GM23338 (cell line): ENCODE measurements at regions not wholly inside any gene's neighbourhood (a gene's known extent, or its start where the extent isn't known, plus 50 kb on each side); places are given as distances from the start of the nearest gene placed in this dataset.

Experiments
- ATAC-seq: fragments of 200-7000 bp; cut with Tn5 transposase; 3 replicates; pipeline ENCODE4 v1.9.1; 2020
- DNase-seq: peaks from one replicate; pipeline ENCODE4 v3.0.0-alpha.2; 2015; ENCODE audit warnings: low spot score
- H2AFZ ChIP-seq: fragments of 200-600 bp; sonication (generic); 2 replicates; pipeline ENCODE4 v1.8.0; 2016; ENCODE audit warnings: antibody characterized with exemption, mild to moderate bottlenecking, moderate library complexity
- H3F3A ChIP-seq: fragments of 200-600 bp; sonication (generic); replicated peaks from 2 replicates; pipeline ENCODE4 v1.8.0; 2017; ENCODE audit warnings: antibody characterized with exemption, mixed run types, low read depth
- H3K27ac ChIP-seq: fragments of 200-600 bp; sonication (generic); 2 replicates; pipeline ENCODE4 v1.6.1; 2016; ENCODE audit warnings: low read depth
- H3K27me3 ChIP-seq: fragments of 200-600 bp; sonication (generic); 2 replicates; pipeline ENCODE4 v1.8.0; 2016; ENCODE audit warnings: mild to moderate bottlenecking, mixed run types, moderate library complexity; ENCODE audit not compliant: insufficient read depth
- H3K36me3 ChIP-seq: fragments of 200-600 bp; sonication (generic); 2 replicates; pipeline ENCODE4 v1.8.0; 2016; ENCODE audit warnings: mild to moderate bottlenecking; ENCODE audit not compliant: insufficient read depth
- H3K4me1 ChIP-seq: fragments of 200-600 bp; sonication (generic); 2 replicates; pipeline ENCODE4 v1.8.0; 2016; ENCODE audit warnings: mild to moderate bottlenecking, moderate library complexity; ENCODE audit not compliant: insufficient read depth
- H3K4me2 ChIP-seq: fragments of 200-600 bp; sonication (generic); 2 replicates; pipeline ENCODE4 v1.7.1; 2017; ENCODE audit warnings: mixed run types
- H3K4me3 ChIP-seq: fragments of 200-600 bp; sonication (generic); 2 replicates; pipeline ENCODE4 v1.6.1; 2016; ENCODE audit warnings: mixed run types
- H3K79me2 ChIP-seq: fragments of 200-600 bp; sonication (generic); replicated peaks from 2 replicates; pipeline ENCODE4 v1.8.0; 2017; ENCODE audit warnings: mild to moderate bottlenecking; ENCODE audit not compliant: insufficient read depth
- H3K9me2 ChIP-seq: fragments of 200-600 bp; sonication (generic); 2 replicates; pipeline ENCODE4 v1.8.0; 2017; ENCODE audit not compliant: insufficient read depth
- H4K20me1 ChIP-seq: fragments of 200-600 bp; sonication (generic); replicated peaks from 2 replicates; pipeline ENCODE4 v1.8.0; 2017; ENCODE audit warnings: mild to moderate bottlenecking; ENCODE audit not compliant: insufficient read depth
- H3K27ac Mint-ChIP-seq: 2 replicates; pipeline ENCODE4 v1.8.0; 2020; ENCODE audit warnings: inconsistent platforms, mild to moderate bottlenecking, moderate library complexity, mixed read lengths
- H3K27me3 Mint-ChIP-seq: 3 replicates; pipeline ENCODE4 v1.8.0; 2022; ENCODE audit warnings: low read depth, mild to moderate bottlenecking, moderate library complexity, mixed read lengths, inconsistent platforms; ENCODE audit not compliant: insufficient read depth, poor library complexity
- H3K36me3 Mint-ChIP-seq: 3 replicates; pipeline ENCODE4 v1.8.0; 2021; ENCODE audit warnings: low read depth, mild to moderate bottlenecking, inconsistent platforms, moderate library complexity, mixed read lengths
- H3K4me1 Mint-ChIP-seq: 3 replicates; pipeline ENCODE4 v1.8.0; 2020; ENCODE audit warnings: mild to moderate bottlenecking, inconsistent platforms, mixed read lengths
- H3K4me3 Mint-ChIP-seq: 3 replicates; pipeline ENCODE4 v1.8.0; 2021; ENCODE audit warnings: moderate library complexity, mild to moderate bottlenecking, inconsistent platforms, mixed read lengths
- H3K9me3 Mint-ChIP-seq: 3 replicates; pipeline ENCODE4 v1.8.0; 2020; ENCODE audit warnings: moderate library complexity, mild to moderate bottlenecking, inconsistent platforms, mixed read lengths
- CREB1 ChIP-seq: fragments of 250-450 bp; sonication (Bioruptor Pico); IDR thresholded peaks from 2 replicates; pipeline ENCODE4 v1.5.0; 2020; ENCODE audit warnings: low read depth, mild to moderate bottlenecking, moderate library complexity
- CTCF ChIP-seq, 2 experiments: fragments of 200-600 bp in 1 of 2; sonication (generic) in 1 of 2; conservative IDR thresholded peaks; 2 replicates each; pipeline versions ENCODE4 v1.5.1 to v1.6.1; 2016 to 2017; ENCODE audit warnings: antibody characterized with exemption in 2 of 2, low read depth in 2 of 2, mild to moderate bottlenecking in 2 of 2, moderate library complexity in 1 of 2
- ETS1 ChIP-seq: IDR thresholded peaks from 2 replicates; pipeline ENCODE4 v1.6.1; 2016; ENCODE audit warnings: antibody characterized with exemption
- EZH2 ChIP-seq: fragments of 200-600 bp; sonication (generic); IDR thresholded peaks from one replicate; pipeline ENCODE4 v1.8.0; 2017; ENCODE audit warnings: antibody characterized with exemption, mild to moderate bottlenecking, low read depth; ENCODE audit not compliant: unreplicated experiment
- EZH2phosphoT487 ChIP-seq: fragments of 200-600 bp; sonication (generic); IDR thresholded peaks from one replicate; pipeline ENCODE4 v1.8.1; 2018; ENCODE audit warnings: antibody characterized with exemption; ENCODE audit not compliant: unreplicated experiment
- JUNB ChIP-seq: IDR thresholded peaks from one replicate; pipeline ENCODE4 v1.6.1; 2016; ENCODE audit warnings: antibody characterized with exemption; ENCODE audit not compliant: unreplicated experiment
- NANOG ChIP-seq: IDR thresholded peaks from 2 replicates; pipeline ENCODE4 v1.6.1; 2016; ENCODE audit warnings: antibody characterized with exemption, borderline replicate concordance
- POLR2AphosphoS5 ChIP-seq: IDR thresholded peaks from 2 replicates; pipeline ENCODE4 v1.6.1; 2016; ENCODE audit warnings: antibody characterized with exemption, low read depth
- REST ChIP-seq: IDR thresholded peaks from one replicate; pipeline ENCODE4 v1.6.1; 2018; ENCODE audit warnings: antibody characterized with exemption; ENCODE audit not compliant: unreplicated experiment
- STAT1 ChIP-seq: IDR thresholded peaks from one replicate; pipeline ENCODE4 v1.6.1; 2016; ENCODE audit warnings: antibody characterized with exemption; ENCODE audit not compliant: unreplicated experiment
- ZNF114 ChIP-seq: fragments of 250-450 bp; sonication (Bioruptor Pico); IDR thresholded peaks from 2 replicates; pipeline ENCODE4 v1.5.0; 2020; ENCODE audit warnings: mild to moderate bottlenecking, moderate library complexity
- ZNF331 ChIP-seq: fragments of 250-450 bp; sonication (Bioruptor Pico); IDR thresholded peaks from 2 replicates; pipeline ENCODE4 v1.5.0; 2020; ENCODE audit warnings: low read depth, mild to moderate bottlenecking, moderate library complexity
- ZNF462 ChIP-seq: fragments of 250-450 bp; sonication (Bioruptor Pico); IDR thresholded peaks from 2 replicates; pipeline ENCODE4 v1.5.0; 2020; ENCODE audit warnings: mild to moderate bottlenecking, moderate library complexity

- no peak for TF ChIP-seq ETS1
- no peak for TF ChIP-seq NANOG
- TF ChIP-seq CREB1 (CRISPR knock-in tag) = no peak
- TF ChIP-seq ZNF462 (CRISPR knock-in tag) = no peak
- no peak for TF ChIP-seq EZH2phosphoT487
- TF ChIP-seq STAT1 = no peak
- no peak for TF ChIP-seq EZH2
- TF ChIP-seq ZNF114 (CRISPR knock-in tag) = no peak
- TF ChIP-seq JUNB = no peak
- no peak for TF ChIP-seq REST
- no peak for TF ChIP-seq ZNF331
- TF ChIP-seq CTCF (conservative IDR thresholded peaks at IDR 0.05; ENCODE audit: low read depth in 2 of 2) = no peak
- TF ChIP-seq POLR2AphosphoS5 = no peak
- H3K27me3 ChIP-seq = no peaks in the 10 kb centered on the region
- no peak overlapping the region for H2AFZ ChIP-seq
- H4K20me1 ChIP-seq = no peaks in the 10 kb centered on the region
- ATAC-seq = no peak
- no peaks in the 10 kb centered on the region for H3K9me2 ChIP-seq
- Mint-ChIP-seq H3K4me3 (no peak overlapping the region), H3K27me3 (peaks cover 2% of the 10 kb centered on the region), H3K36me3 (no peaks in the 10 kb centered on the region), H3K9me3 (no peaks in the 10 kb centered on the region), H3K4me1 (no peaks in the 10 kb centered on the region), H3K27ac (no peak overlapping the region)
- no peak overlapping the region for H3K4me2 ChIP-seq
- H3K27ac ChIP-seq = no peak overlapping the region
- no peaks in the 10 kb centered on the region for H3K79me2 ChIP-seq
- no peaks in the 10 kb centered on the region for H3F3A ChIP-seq
- no peaks in the 10 kb centered on the region for H3K36me3 ChIP-seq
- no peaks in the 10 kb centered on the region for H3K4me1 ChIP-seq
- H3K4me3 ChIP-seq = no peak overlapping the region
- no peak for DNase-seq
These were observed 97.9 kb downstream of the COX18 start for GRCh38 chr4:72971572-72971971.
